ENCODE measurements at regions not wholly inside any gene's neighbourhood (a gene's known extent, or its start where the extent isn't known, plus 50 kb on each side); places are given as distances from the start of the nearest gene placed in this dataset.

DNA sequence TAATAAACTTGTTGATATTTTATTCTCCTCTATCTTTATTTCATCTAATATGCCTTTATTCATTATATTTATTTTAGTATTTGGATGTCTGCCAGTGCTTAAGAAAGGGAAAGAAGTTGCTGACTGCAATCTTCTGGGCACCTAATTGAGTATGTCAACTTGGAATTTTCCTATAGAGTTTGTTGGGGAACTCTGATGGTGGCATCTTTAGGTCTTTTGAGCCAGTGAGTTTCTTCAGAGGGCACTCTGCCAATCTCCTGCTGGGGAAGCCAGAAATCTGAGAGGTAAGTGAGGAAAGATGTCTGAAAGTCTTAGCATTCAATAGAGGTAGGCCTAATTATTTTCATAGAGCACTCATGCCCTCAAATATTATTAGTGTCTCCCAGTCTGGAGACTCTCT is 475.0 kb downstream of the GABRG1 start:
- H3K9ac ChIP-seq (ENCODE audit: insufficient read depth, low read length) = no peak overlapping the region
- no peak overlapping the region for H3K4me3 ChIP-seq (replicated peaks in 1 of 4; ENCODE audit: control extremely low read depth in 1 of 4, insufficient read depth in 1 of 4, low read depth in 3 of 4, low read length in 4 of 4)
- TF ChIP-seq, protein P1, sequence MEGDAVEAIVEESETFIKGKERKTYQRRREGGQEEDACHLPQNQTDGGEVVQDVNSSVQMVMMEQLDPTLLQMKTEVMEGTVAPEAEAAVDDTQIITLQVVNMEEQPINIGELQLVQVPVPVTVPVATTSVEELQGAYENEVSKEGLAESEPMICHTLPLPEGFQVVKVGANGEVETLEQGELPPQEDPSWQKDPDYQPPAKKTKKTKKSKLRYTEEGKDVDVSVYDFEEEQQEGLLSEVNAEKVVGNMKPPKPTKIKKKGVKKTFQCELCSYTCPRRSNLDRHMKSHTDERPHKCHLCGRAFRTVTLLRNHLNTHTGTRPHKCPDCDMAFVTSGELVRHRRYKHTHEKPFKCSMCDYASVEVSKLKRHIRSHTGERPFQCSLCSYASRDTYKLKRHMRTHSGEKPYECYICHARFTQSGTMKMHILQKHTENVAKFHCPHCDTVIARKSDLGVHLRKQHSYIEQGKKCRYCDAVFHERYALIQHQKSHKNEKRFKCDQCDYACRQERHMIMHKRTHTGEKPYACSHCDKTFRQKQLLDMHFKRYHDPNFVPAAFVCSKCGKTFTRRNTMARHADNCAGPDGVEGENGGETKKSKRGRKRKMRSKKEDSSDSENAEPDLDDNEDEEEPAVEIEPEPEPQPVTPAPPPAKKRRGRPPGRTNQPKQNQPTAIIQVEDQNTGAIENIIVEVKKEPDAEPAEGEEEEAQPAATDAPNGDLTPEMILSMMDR (conservative IDR thresholded peaks at IDR 0.05 in 1 of 2, IDR thresholded peaks at IDR 0.05 in 1 of 2; ENCODE audit: low read depth in 1 of 2, low read length in 2 of 2) = no peak
- TF ChIP-seq EZH2 (IDR thresholded peaks at IDR 0.05; ENCODE audit: low read length, missing control alignments) = no peak

DNA sequence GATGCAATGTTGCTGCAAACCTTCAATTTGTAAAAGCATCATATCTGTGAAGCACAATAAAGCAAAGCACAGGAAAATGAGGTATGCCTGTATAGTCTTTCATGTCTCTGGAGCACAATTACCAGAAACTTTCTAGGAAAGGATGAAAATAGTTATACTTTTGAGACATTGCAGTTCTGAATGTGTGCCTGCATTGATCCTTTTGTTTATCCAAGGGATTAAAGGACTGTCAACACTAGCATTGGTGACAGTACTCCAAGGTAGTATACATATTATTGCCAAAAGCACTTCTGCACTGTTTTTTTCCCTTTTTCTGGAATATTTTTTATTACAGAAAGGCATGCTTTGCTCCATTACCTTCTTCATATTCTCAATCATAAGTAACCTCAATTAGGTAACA is 476.0 kb downstream of the GABRG1 start:
- no peak for TF ChIP-seq EZH2 (IDR thresholded peaks at IDR 0.05; ENCODE audit: low read length, missing control alignments)
- TF ChIP-seq, protein P1 (conservative IDR thresholded peaks at IDR 0.05 in 1 of 2, IDR thresholded peaks at IDR 0.05 in 1 of 2; ENCODE audit: low read depth in 1 of 2, low read length in 2 of 2) = no peak
- Histone ChIP-seq H3K4me2 (ENCODE audit: extremely low read depth, insufficient read depth, low read length) (no peak overlapping the region), H3K36me3 (ENCODE audit: control insufficient read depth, insufficient read depth, low read length) (no peaks in the 10 kb centered on the region)

More for the DNA sequence above, 475.0 kb downstream of the GABRG1 start:
- H3K4me1 ChIP-seq (ENCODE audit: control insufficient read depth, extremely low read depth, insufficient read depth, low read length) = no peaks in the 10 kb centered on the region
- H3K36me3 ChIP-seq (ENCODE audit: control insufficient read depth, insufficient read depth, low read length) = no peaks in the 10 kb centered on the region
- DNase-seq (ENCODE audit: low read depth in 2 of 2) = no peak
- no peaks in the 10 kb centered on the region for H3K79me2 ChIP-seq (ENCODE audit: control insufficient read depth, insufficient read depth, low read length)
- no peak overlapping the region for H2AFZ ChIP-seq (ENCODE audit: low read length)
- no peaks in the 10 kb centered on the region for H3K27me3 ChIP-seq (ENCODE audit: control insufficient read depth, insufficient read depth, low read length)
- H4K20me1 ChIP-seq (ENCODE audit: control insufficient read depth, extremely low read depth, insufficient read depth, low read length) = no peaks in the 10 kb centered on the region
- no peak overlapping the region for H3K27ac ChIP-seq (ENCODE audit: insufficient read depth, low read length)
- no peak overlapping the region for H3K4me2 ChIP-seq (ENCODE audit: extremely low read depth, insufficient read depth, low read length)
- no peaks in the 10 kb centered on the region for H3K9me3 ChIP-seq (ENCODE audit: control insufficient read depth, insufficient read depth, low read depth, low read length)

DNA sequence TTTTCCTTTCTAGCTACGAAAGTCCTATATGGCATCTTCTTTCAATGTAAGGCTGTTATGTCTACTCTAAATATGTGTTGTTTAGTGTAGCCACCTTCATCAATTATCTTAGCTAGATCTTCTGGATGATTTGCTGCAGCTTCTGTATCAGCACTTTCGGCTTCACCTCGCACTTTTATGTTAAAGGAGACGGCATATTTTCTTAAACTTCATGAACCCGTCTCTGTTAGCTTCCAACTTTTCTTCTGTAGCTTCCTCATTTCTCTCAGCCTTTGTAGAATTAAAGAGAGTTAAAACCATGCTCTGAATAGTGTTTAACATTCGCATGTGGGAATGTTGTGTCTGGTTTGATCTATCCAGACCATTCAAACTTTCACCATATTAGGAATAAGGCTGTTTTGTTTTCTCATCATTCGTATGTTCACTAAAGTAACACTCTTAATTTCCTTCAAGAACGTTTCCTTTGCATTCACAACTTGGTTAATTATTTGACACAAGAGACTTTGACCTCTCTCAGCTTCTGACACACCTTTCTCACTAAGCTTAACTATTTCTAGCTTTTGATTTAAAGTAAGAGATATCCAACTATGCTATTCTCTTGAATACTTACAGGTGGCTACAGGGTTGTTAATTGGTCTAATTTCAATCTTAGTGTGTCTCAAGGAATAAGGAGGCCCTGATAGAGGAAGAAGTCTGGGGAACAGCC is 476.8 kb downstream of the GABRG1 start:
- TF ChIP-seq, protein P1 (conservative IDR thresholded peaks at IDR 0.05 in 1 of 2, IDR thresholded peaks at IDR 0.05 in 1 of 2; ENCODE audit: low read depth in 1 of 2, low read length in 2 of 2) = no peak
- TF ChIP-seq EZH2 (IDR thresholded peaks at IDR 0.05; ENCODE audit: low read length, missing control alignments) = no peak
- Histone ChIP-seq H2AFZ (ENCODE audit: low read length) (no peak overlapping the region), H3K4me3 (replicated peaks in 1 of 4; ENCODE audit: control extremely low read depth in 1 of 4, insufficient read depth in 1 of 4, low read depth in 3 of 4, low read length in 4 of 4) (no peak overlapping the region), H3K27ac (ENCODE audit: insufficient read depth, low read length) (no peak overlapping the region), H3K36me3 (ENCODE audit: control insufficient read depth, insufficient read depth, low read length) (no peaks in the 10 kb centered on the region), H3K9me3 (ENCODE audit: control insufficient read depth, insufficient read depth, low read depth, low read length) (no peaks in the 10 kb centered on the region), H3K27me3 (ENCODE audit: control insufficient read depth, insufficient read depth, low read length) (no peaks in the 10 kb centered on the region), H3K4me2 (ENCODE audit: extremely low read depth, insufficient read depth, low read length) (no peak overlapping the region), H3K79me2 (ENCODE audit: control insufficient read depth, insufficient read depth, low read length) (no peaks in the 10 kb centered on the region), H4K20me1 (ENCODE audit: control insufficient read depth, extremely low read depth, insufficient read depth, low read length) (no peaks in the 10 kb centered on the region), H3K4me1 (ENCODE audit: control insufficient read depth, extremely low read depth, insufficient read depth, low read length) (no peaks in the 10 kb centered on the region), H3K9ac (ENCODE audit: insufficient read depth, low read length) (no peak overlapping the region)
- no peak for DNase-seq (ENCODE audit: low read depth in 2 of 2)

More for the DNA sequence above, 476.0 kb downstream of the GABRG1 start:
- Histone ChIP-seq H3K9me3 (ENCODE audit: control insufficient read depth, insufficient read depth, low read depth, low read length) (no peaks in the 10 kb centered on the region), H4K20me1 (ENCODE audit: control insufficient read depth, extremely low read depth, insufficient read depth, low read length) (no peaks in the 10 kb centered on the region), H3K27ac (ENCODE audit: insufficient read depth, low read length) (no peak overlapping the region), H3K4me3 (replicated peaks in 1 of 4; ENCODE audit: control extremely low read depth in 1 of 4, insufficient read depth in 1 of 4, low read depth in 3 of 4, low read length in 4 of 4) (no peak overlapping the region), H2AFZ (ENCODE audit: low read length) (no peak overlapping the region), H3K79me2 (ENCODE audit: control insufficient read depth, insufficient read depth, low read length) (no peaks in the 10 kb centered on the region), H3K27me3 (ENCODE audit: control insufficient read depth, insufficient read depth, low read length) (no peaks in the 10 kb centered on the region), H3K9ac (ENCODE audit: insufficient read depth, low read length) (no peak overlapping the region), H3K4me1 (ENCODE audit: control insufficient read depth, extremely low read depth, insufficient read depth, low read length) (no peaks in the 10 kb centered on the region)
- no peak for DNase-seq (ENCODE audit: low read depth in 2 of 2)

Data from fibroblast of lung (primary cell).